Uterus (tissue), 3 donors: ENCODE measurements at regions not wholly inside any gene's neighbourhood (a gene's known extent, or its start where the extent isn't known, plus 50 kb on each side); places are given as distances from the start of the nearest gene placed in this dataset.

Experiments
- DNase-seq, 2 donors: peaks; one replicate each; pipeline ENCODE4 v3.0.0-alpha.2; 2019 to 2020
- H3K27ac ChIP-seq, 2 donors: fragments of 200-600 bp; sonication (generic); 1 replicate in 1 of 2; 2 replicates in 1 of 2; pipeline ENCODE4 v1.5.1; 2016 to 2018
- H3K27me3 ChIP-seq, 2 donors: fragments of 200-600 bp; sonication (generic); one replicate each; pipeline ENCODE4 v1.5.1; 2018 to 2019; ENCODE audit warnings: control low read depth in 1 of 2
- H3K36me3 ChIP-seq, 2 donors: fragments of 200-600 bp; sonication (generic); one replicate each; pipeline ENCODE4 v1.5.1; 2019; ENCODE audit warnings: control low read depth in 1 of 2
- H3K4me1 ChIP-seq, 2 donors: fragments of 200-600 bp; sonication (generic); one replicate each; pipeline ENCODE4 v1.5.1; 2018 to 2019; ENCODE audit warnings: control low read depth in 1 of 2
- H3K4me3 ChIP-seq, 2 donors: fragments of 200-600 bp; sonication (generic); 1 replicate in 1 of 2; 2 replicates in 1 of 2; pipeline ENCODE4 v1.5.1; 2018 to 2019; ENCODE audit warnings: mild to moderate bottlenecking in 1 of 2
- H3K9me3 ChIP-seq, 2 donors: fragments of 200-600 bp; sonication (generic); one replicate each; pipeline ENCODE4 v1.5.1; 2019; ENCODE audit warnings: control low read depth in 1 of 2
- CTCF ChIP-seq, 4 experiments: fragments of 200-600 bp in 2 of 4; fragments of 450-650 bp in 2 of 4; sonication (generic) in 2 of 4; IDR thresholded peaks; one replicate each; pipeline ENCODE4 v1.5.1; 2016 to 2019; ENCODE audit warnings: antibody characterized with exemption in 4 of 4, mild to moderate bottlenecking in 2 of 4, moderate library complexity in 1 of 4
- POLR2A ChIP-seq, 2 donors: fragments of 450-650 bp; IDR thresholded peaks; one replicate each; pipeline ENCODE4 v1.6.1; 2016; ENCODE audit warnings: antibody characterized with exemption in 2 of 2, mild to moderate bottlenecking in 1 of 2, moderate library complexity in 1 of 2
- intact Hi-C: fragments of 100-400 bp; cut with DNase I; formaldehyde crosslinking; loops from one replicate; pipeline ENCODE4 v1.15.1; 2023; ENCODE audit warnings: low total_unique reads
- donor health status: DM: yes; HTN: yes; CAD: no.

DNA sequence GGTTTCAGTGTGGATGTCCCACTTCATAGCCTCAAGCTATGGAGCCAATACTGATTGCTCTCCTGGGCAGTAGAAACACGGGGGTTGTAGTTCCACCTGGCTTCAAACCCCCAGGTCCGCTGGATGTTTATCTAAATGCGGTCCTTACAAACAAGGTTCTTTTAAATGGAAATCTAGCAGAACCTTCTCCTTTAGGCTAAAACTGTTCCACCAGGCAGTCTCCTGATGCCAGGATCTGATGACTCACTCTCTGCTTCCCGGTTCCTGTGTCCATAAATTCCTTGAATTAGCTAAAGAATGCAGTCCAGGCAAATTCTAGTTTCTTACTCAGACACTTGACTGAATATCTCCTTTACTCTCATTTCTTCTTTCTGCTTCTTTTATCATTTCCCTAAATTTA, 108.4 kb upstream of the FAM3C start:
- TF ChIP-seq POLR2A (IDR thresholded peaks at IDR 0.05) (no peak), CTCF (IDR thresholded peaks at IDR 0.05) (no peak)
- peak overlapping the region; percentile 66 to 67 for H3K27ac ChIP-seq

DNA sequence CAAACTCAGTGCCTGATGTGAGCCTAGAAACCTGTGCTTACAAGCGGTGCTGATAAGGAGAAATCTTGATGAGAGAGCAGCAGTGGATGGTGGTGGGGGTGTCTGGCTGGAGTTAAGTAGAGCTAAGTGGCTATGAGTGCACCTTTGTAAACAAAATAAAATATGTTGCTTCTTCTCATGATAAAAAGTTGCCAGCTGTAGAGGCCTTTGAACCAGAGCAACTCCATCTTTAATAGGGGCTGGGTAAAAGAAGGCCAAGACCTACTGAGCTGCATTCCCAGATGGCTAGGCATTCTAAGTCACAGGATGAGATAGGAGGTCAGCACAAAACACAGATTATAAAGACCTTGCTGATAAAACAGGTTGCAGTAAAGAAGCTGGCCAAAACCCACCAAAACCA, 107.6 kb upstream of the FAM3C start:
- Histone ChIP-seq H3K27me3 (no peaks in the 10 kb centered on the region), H3K36me3 (no peaks in the 10 kb centered on the region), H3K9me3 (peaks cover 0 to 7% of the 10 kb centered on the region in 2 donors), H3K4me3 (no peak overlapping the region), H3K27ac (no peak overlapping the region), H3K4me1 (no peaks in the 10 kb centered on the region)
- no peak for DNase-seq
- no peak for TF ChIP-seq CTCF (IDR thresholded peaks at IDR 0.05)
- TF ChIP-seq POLR2A (IDR thresholded peaks at IDR 0.05) = no peak
- intact Hi-C loops = no loop called here

More for the DNA sequence above, 108.4 kb upstream of the FAM3C start:
- peak; percentile 34 to 47 for DNase-seq
- Histone ChIP-seq H3K4me1 (no peaks in the 10 kb centered on the region), H3K9me3 (peaks cover 0 to 7% of the 10 kb centered on the region in 2 donors), H3K27me3 (no peaks in the 10 kb centered on the region), H3K4me3 (no peak overlapping the region), H3K36me3 (no peaks in the 10 kb centered on the region)
- intact Hi-C loops = no loop called here

GRCh38 chr7:121503039-121503438, 106.9 kb upstream of the FAM3C start:
- no peak for DNase-seq
- Histone ChIP-seq H3K36me3 (no peaks in the 10 kb centered on the region), H3K27me3 (no peaks in the 10 kb centered on the region), H3K4me1 (no peaks in the 10 kb centered on the region), H3K27ac (no peak overlapping the region), H3K9me3 (peaks cover 0 to 7% of the 10 kb centered on the region in 2 donors), H3K4me3 (no peak overlapping the region)
- TF ChIP-seq CTCF (IDR thresholded peaks at IDR 0.05) (no peak), POLR2A (IDR thresholded peaks at IDR 0.05) (no peak)
- intact Hi-C loops = no loop called here

DNA sequence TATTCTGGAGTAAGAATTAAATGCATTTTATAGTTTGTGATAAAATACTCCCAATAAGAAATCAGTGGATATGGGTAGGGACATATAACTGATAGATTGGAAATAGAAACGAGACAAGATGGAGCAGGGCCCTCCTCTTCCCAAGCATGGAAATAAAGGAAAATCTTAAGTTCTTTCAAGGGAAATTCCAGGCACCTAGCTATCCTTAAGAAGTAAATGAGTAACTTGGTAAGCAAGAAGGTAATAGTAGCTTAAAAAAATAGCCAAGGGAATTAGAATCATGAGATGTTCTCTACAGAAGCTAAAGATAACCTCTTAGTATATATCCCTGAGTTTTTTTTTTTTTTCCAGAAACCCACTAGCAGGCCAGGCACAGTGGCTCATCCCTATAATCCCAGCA, 105.5 kb upstream of the FAM3C start:
- no peak for DNase-seq
- H3K27me3 ChIP-seq = no peaks in the 10 kb centered on the region
- no peaks in the 10 kb centered on the region for H3K36me3 ChIP-seq
- intact Hi-C loops = no loop called here
- TF ChIP-seq CTCF (IDR thresholded peaks at IDR 0.05) (no peak), POLR2A (IDR thresholded peaks at IDR 0.05) (no peak)
- H3K4me3 ChIP-seq = no peak overlapping the region
- no peak overlapping the region for H3K27ac ChIP-seq
- H3K9me3 ChIP-seq = peaks cover 0 to 7% of the 10 kb centered on the region in 2 donors
- no peaks in the 10 kb centered on the region for H3K4me1 ChIP-seq

GRCh38 chr7:121500360-121501058, 104.4 kb upstream of the FAM3C start:
- Histone ChIP-seq H3K4me3 (no peak overlapping the region), H3K9me3 (peaks cover 0 to under 1% of the 10 kb centered on the region in 2 donors), H3K36me3 (no peaks in the 10 kb centered on the region), H3K4me1 (no peaks in the 10 kb centered on the region), H3K27ac (no peak overlapping the region), H3K27me3 (no peaks in the 10 kb centered on the region)
- TF ChIP-seq CTCF (IDR thresholded peaks at IDR 0.05) = no peak
- no peak for TF ChIP-seq POLR2A (IDR thresholded peaks at IDR 0.05)
- DNase-seq = no peak
- intact Hi-C loops = no loop called here
